GM19463 (cell line): ENCODE measurements at regions not wholly inside any gene's neighbourhood (a gene's known extent, or its start where the extent isn't known, plus 50 kb on each side); places are given as distances from the start of the nearest gene placed in this dataset.
"Not testable (repeated sequence)": the region's sequence is repeated elsewhere in the genome, so short reads cannot be mapped to it uniquely, and the experiment has no call there.

Experiments
- ATAC-seq: cut with Tn5 transposase; IDR thresholded peaks from one replicate; pipeline ENCODE4 v1.9.1; 2021; ENCODE audit warnings: mild to moderate bottlenecking, moderate library complexity; ENCODE audit not compliant: unreplicated experiment

DNA sequence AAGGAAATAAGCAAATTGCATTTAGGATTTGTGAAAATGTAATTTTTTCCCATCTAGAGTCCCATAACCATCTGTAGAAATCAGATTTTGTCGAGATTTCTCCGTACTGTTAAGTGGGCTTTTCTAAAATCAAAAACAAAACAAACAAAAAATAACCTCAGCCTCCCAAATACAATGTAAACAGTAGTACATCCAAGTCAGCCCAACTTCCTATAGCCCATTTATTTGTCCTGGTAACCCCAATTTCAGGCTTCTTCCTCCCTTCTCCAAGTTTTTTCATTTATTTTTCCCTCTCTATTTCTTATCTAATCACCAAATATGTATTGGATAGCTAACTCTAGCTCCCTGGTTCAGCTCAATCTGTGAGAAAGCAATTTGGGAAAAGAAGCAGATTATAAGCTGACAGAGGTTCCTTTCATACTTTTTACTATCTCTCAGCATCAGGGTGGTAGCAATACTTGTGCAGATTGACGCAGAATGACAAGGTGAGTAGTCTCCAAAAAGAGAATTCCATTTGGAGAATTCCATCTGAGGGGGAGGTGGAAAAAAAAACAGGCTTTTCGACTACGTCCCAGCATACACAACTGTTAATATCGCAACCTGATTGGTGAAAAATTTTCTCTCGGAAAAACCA, 132.6 kb upstream of the BTN3A2 start:
- no peak for ATAC-seq

- peak; percentile 4 for ATAC-seq
These were observed 131.9 kb upstream of the BTN3A2 start for GRCh38 chr6:26232940-26233648.

DNA sequence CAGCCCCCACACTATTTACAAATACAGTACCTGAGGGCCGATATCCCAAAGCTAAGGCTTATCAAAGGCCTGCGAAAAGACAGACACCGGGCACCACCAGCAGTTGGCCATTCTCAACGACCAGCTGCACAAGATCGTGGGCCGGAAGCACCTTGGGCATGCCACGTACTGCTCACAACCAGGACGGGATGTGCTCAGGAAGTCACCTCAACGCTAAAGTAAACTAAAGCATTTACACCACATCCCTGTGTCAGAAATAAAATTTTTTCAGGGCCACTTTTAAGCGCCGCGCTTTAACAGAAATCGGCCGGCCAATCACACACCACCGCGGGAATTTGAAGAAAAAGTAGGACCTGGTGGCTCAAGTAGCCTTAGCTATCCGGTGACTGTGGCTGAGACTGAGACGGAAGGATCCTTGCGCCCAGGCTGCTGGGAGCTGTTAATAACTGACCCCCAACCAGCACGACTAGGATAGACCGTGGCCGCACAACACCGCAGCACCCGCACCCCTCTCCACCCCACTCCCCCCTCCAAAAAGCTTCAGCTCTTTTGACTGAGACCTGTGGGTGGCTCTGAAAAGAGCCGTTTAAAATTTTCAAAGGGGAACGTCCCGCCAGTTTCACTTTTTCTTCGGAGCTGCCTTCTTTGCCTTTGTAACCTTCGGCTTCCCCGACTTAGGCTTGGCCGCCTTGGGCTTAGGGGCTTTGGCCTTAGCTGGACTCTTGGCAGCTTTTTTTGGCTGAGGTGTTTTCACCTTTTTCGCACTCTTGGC, 131.2 kb upstream of the BTN3A2 start:
- peak; percentile 32 for ATAC-seq

DNA sequence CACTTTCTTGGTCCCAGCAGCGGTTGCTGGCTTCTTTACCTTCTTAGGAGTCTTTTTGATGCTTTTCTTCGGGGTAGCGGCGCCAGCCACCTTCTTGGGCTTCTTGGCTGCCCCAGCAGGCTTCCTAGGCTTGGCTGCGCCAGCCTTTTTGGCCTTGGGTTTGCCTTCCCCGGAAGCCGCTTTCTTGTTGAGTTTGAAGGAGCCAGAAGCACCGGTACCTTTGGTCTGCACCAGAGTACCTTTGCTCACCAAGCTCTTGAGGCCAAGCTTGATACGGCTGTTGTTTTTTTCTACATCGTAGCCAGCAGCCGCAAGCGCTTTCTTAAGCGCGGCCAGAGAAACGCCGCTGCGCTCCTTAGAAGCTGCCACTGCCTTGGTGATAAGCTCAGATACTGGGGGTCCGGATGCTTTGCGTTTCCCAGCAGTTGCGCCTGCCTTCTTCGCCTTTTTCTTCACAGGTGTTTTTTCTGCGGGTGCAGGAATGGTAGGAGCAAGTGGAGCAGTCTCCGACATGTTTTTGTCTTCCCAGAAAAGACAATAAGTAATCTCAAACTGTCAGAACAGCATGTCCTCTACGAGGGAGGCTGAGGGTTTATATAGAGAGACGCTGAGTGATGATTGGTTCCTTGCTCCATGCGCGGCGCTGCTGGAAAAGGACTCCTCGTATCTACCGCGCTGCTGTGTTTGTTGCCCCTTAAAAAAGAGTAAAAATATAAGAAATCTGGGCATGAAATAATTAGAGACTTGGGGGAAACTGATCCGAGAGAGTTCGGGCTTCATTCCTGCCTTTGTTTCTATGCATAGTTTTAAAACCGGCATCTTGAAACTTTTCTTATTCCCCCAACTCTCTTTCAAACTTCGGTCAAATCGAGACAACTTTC, 130.3 kb upstream of the BTN3A2 start:
- peak; percentile 50 for ATAC-seq

- no peak for ATAC-seq
These were observed 129.7 kb upstream of the BTN3A2 start for GRCh38 chr6:26235302-26235670.

- not testable (repeated sequence) for ATAC-seq
These were observed 125.6 kb upstream of the BTN3A2 start for GRCh38 chr6:26239415-26239814.

- ATAC-seq, result peak; percentile 70
These were observed 124.6 kb upstream of the BTN3A2 start for GRCh38 chr6:26240157-26241032.

GRCh38 chr6:26241033-26241895, 123.7 kb upstream of the BTN3A2 start:
- ATAC-seq, result peak; percentile 9

DNA sequence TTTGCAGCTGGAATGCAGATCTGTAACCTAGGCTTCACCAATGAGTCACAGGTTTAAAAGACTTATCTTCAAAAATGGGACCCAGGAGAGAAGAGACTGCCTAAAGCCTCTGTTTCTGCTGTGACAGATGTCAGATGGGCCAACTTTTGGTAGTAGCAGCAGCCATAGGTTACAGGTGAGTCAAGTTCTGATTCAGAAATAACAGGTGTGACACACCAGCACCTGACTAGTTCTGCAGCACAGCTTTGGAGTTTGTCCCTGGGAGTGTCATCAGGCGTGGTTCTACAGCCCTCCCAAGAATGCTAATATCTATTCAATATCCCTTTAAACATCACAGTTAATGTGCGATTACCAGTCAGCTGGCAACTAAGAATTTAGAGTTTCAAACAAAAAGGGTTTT, 121.9 kb upstream of the BTN3A2 start:
- no peak for ATAC-seq

- no peak for ATAC-seq
These were observed 121.2 kb upstream of the BTN3A2 start for GRCh38 chr6:26243752-26244151.

DNA sequence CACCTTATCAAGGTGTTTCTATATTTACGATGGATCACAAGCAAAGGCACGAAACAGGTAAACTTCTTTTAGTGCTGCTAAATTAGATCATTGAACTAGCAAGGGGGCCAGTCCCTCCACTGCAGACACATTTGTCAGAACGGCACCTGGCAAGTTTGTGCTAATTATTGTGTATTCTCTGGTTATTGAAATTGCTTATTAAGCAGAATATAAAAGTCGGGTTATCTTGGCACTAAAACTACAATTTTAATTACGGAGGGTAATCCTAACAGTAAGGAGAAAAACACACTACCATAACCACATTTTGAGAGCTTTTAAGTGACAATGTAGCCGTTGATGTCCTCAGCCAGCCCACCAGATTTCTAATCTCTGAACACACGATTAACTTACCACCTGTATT, 118.9 kb upstream of the BTN3A2 start:
- no peak for ATAC-seq

- no peak for ATAC-seq
These were observed 118.4 kb upstream of the BTN3A2 start for GRCh38 chr6:26246553-26246952.

GRCh38 chr6:26249707-26249956, 115.4 kb upstream of the BTN3A2 start:
- ATAC-seq, result peak; percentile 20

DNA sequence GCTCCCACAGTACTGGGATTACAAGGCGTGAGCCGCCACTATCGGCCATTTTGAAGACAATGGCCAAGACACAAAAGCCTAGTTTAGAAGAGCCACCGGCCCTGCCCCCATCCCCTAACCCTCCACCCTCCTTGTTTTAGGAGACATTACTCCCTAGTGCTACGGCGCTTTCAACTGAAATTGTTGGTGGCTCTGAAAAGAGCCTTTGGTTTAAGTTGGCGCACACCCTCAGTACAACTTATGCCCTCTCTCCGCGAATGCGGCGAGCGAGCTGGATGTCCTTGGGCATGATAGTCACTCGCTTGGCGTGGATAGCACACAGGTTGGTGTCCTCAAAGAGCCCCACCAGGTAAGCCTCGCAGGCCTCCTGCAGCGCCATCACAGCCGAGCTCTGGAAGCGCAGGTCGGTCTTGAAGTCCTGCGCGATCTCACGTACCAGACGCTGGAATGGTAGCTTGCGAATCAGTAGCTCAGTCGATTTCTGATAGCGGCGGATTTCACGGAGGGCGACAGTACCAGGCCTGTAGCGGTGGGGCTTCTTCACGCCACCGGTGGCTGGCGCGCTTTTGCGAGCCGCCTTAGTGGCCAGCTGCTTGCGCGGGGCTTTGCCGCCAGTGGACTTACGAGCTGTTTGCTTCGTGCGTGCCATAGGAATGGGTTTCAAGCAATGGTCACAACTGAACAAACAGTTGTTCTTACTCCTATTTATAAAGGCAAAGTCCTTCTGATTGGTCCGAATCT, 114.9 kb upstream of the BTN3A2 start:
- ATAC-seq, result peak; percentile 52

- ATAC-seq, result no peak
These were observed 114.3 kb upstream of the BTN3A2 start for GRCh38 chr6:26250698-26251044.

DNA sequence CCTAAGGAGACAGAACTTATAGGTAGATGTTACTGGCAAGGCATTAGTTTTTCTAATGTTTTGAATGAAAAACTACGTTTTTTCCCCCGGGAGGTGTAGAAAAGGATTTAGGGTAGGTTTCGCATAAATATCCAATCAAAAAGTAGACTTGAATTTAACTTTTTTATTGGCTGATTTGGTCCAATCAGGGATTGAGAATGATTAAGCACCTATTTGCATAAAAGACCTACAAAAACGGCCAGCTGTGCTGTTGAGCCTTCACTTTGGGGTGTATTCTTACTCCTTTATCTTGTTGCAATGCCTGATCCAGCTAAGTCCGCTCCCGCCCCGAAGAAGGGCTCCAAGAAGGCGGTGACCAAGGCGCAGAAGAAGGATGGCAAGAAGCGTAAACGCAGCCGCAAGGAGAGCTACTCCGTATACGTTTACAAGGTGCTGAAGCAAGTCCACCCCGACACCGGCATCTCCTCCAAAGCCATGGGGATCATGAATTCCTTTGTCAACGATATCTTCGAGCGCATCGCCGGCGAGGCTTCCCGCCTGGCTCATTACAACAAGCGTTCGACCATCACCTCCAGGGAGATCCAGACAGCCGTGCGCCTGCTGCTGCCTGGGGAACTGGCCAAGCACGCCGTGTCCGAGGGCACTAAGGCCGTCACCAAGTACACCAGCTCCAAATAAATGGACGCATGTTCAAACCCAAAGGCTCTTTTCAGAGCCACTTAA, 113.5 kb upstream of the BTN3A2 start:
- peak; percentile 40 for ATAC-seq

- no peak for ATAC-seq
These were observed 112.9 kb upstream of the BTN3A2 start for GRCh38 chr6:26252077-26252472.

DNA sequence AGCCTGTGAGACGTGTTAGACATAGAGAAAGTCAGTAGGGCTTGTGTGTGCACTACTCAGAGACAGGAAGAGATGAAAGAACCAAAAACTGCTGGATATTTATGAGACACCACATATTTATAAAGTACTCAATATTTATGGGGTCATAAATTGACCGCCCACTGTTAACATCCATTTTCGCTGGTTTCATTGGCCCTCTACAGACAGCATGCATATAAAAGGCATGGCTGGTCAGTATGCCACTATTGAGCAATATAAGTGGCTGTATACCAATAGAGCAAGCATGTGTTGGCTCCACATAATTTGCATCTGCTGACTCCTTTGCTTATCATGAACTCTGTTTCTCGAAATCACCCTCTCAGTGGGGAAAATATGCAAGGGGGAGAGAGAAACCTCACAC, 110.3 kb upstream of the BTN3A2 start:
- no peak for ATAC-seq
